Astrocyte (in vitro differentiated cells and primary cell): ENCODE measurements at regions not wholly inside any gene's neighbourhood (a gene's known extent, or its start where the extent isn't known, plus 50 kb on each side); places are given as distances from the start of the nearest gene placed in this dataset.

Experiments
- DNase-seq: peaks from one replicate; pipeline ENCODE4 v3.0.0-alpha.2; 2010; ENCODE audit warnings: low read depth
- FAIRE-seq: peaks from 2 replicates; lab custom pipeline; 2011; peaks lifted over from hg19 to GRCh38; lab: Jason Lieb, UNC
- H2AFZ ChIP-seq: 2 replicates; pipeline ENCODE4 v1.6.0; 2012; ENCODE audit warnings: low read depth, low read length, inconsistent platforms
- H3K27ac ChIP-seq: 2 replicates; pipeline ENCODE4 v1.5.1; 2011; ENCODE audit warnings: low read depth, low read length, inconsistent platforms
- H3K27me3 ChIP-seq: 2 replicates; pipeline ENCODE4 v1.6.0; 2011; ENCODE audit warnings: low read length, inconsistent platforms; ENCODE audit not compliant: insufficient read depth
- H3K36me3 ChIP-seq: 2 replicates; pipeline ENCODE4 v1.5.1; 2011; ENCODE audit warnings: low read length, inconsistent platforms; ENCODE audit not compliant: insufficient read depth
- H3K4me1 ChIP-seq: 2 replicates; pipeline ENCODE4 v1.5.1; 2011; ENCODE audit warnings: low read length, inconsistent platforms; ENCODE audit not compliant: insufficient read depth
- H3K4me2 ChIP-seq: 2 replicates; pipeline ENCODE4 v1.6.0; 2012; ENCODE audit warnings: low read length, inconsistent platforms
- H3K4me3 ChIP-seq: 2 replicates; pipeline ENCODE4 v1.5.1; 2011; ENCODE audit warnings: low read depth, mild to moderate bottlenecking, low read length, inconsistent platforms; ENCODE audit not compliant: insufficient read depth
- H3K79me2 ChIP-seq: 2 replicates; pipeline ENCODE4 v1.6.0; 2012; ENCODE audit warnings: mild to moderate bottlenecking, low read length, inconsistent platforms; ENCODE audit not compliant: insufficient read depth
- H3K9ac ChIP-seq: 2 replicates; pipeline ENCODE4 v1.6.0; 2012; ENCODE audit warnings: mild to moderate bottlenecking, low read length, inconsistent platforms
- H3K9me3 ChIP-seq: 2 replicates; pipeline ENCODE4 v1.5.1; 2012; ENCODE audit warnings: low read depth, mild to moderate bottlenecking, low read length, inconsistent platforms; ENCODE audit not compliant: insufficient read depth
- H4K20me1 ChIP-seq: 2 replicates; pipeline ENCODE4 v1.6.0; 2012; ENCODE audit warnings: low read length, inconsistent platforms; ENCODE audit not compliant: insufficient read depth
- H3K27ac Mint-ChIP-seq: one replicate; pipeline ENCODE4 v1.8.0; 2021; ENCODE audit warnings: mild to moderate bottlenecking, mixed read lengths; ENCODE audit not compliant: unreplicated experiment
- H3K27me3 Mint-ChIP-seq: one replicate; pipeline ENCODE4 v1.8.0; 2021; ENCODE audit warnings: low read depth, mixed read lengths; ENCODE audit not compliant: unreplicated experiment
- H3K36me3 Mint-ChIP-seq: one replicate; pipeline ENCODE4 v1.8.0; 2021; ENCODE audit warnings: low read depth, mixed read lengths; ENCODE audit not compliant: unreplicated experiment
- H3K4me1 Mint-ChIP-seq: one replicate; pipeline ENCODE4 v1.8.0; 2021; ENCODE audit warnings: low read depth, mixed read lengths; ENCODE audit not compliant: unreplicated experiment
- H3K4me3 Mint-ChIP-seq: one replicate; pipeline ENCODE4 v1.8.0; 2021; ENCODE audit warnings: mild to moderate bottlenecking, moderate library complexity, mixed read lengths; ENCODE audit not compliant: unreplicated experiment
- H3K9me3 Mint-ChIP-seq: one replicate; pipeline ENCODE4 v1.8.0; 2021; ENCODE audit warnings: mild to moderate bottlenecking, mixed read lengths; ENCODE audit not compliant: unreplicated experiment
- EZH2 ChIP-seq: IDR thresholded peaks from 2 replicates; pipeline ENCODE4 v1.6.1; 2012; ENCODE audit warnings: mild to moderate bottlenecking, low read length, inconsistent platforms; ENCODE audit not compliant: insufficient read depth
- TF ChIP-seq, protein P1 (sequence below): IDR thresholded peaks from 2 replicates; pipeline ENCODE4 v1.5.1; 2011; ENCODE audit warnings: low read depth, mild to moderate bottlenecking, inconsistent platforms, low read length, moderate library complexity; ENCODE audit not compliant: insufficient read depth

DNA sequence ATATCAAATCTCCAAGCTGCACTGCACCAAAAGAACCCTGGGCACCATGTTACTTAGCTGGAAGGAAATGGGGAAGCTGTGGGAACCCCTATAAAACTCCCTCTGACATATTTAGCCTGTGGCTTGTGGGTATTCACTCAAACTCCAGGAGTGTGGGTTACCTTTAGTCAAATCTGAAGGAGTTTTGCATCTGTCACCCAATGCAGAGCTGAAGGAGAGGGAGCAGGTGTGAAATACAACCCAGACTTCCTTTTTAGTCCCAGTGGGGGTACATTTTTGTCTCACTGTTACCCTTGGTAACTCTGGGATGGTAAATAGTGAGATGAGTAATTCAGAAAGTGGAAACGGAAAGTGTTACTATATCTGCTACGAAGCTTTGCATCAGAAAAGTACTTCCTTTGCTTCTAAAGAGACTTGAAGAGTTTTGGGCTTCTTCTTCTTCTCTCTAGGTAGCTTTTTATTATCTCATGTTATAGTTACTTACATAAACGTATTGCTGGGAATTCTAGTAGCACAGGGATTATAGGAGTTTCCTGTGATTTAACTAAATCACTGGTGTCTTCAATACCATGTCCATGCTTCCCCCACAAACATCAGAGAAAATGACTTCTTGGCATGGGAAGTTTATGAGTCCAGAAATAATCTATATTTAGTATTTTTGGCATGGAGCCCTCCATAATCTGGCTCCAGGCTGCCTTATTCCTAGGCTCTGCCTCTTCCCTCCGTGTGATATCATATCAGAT lies 105.9 kb downstream of the AKAP11 start:
- H3K27ac ChIP-seq, result no peak overlapping the region
- Mint-ChIP-seq H3K4me1 (no peaks in the 10 kb centered on the region), H3K4me3 (no peak overlapping the region), H3K36me3 (peaks cover 3% of the 10 kb centered on the region), H3K27me3 (peaks cover 7% of the 10 kb centered on the region), H3K27ac (peak overlapping the region; percentile 43), H3K9me3 (peaks cover 9% of the 10 kb centered on the region)
- peaks cover 4% of the 10 kb centered on the region for H3K9me3 ChIP-seq
- no peak overlapping the region for H3K4me2 ChIP-seq
- no peaks in the 10 kb centered on the region for H3K4me1 ChIP-seq
- no peak overlapping the region for H3K9ac ChIP-seq
- H2AFZ ChIP-seq, result no peak overlapping the region
- no peaks in the 10 kb centered on the region for H4K20me1 ChIP-seq
- no peak for TF ChIP-seq EZH2
- TF ChIP-seq, protein P1, sequence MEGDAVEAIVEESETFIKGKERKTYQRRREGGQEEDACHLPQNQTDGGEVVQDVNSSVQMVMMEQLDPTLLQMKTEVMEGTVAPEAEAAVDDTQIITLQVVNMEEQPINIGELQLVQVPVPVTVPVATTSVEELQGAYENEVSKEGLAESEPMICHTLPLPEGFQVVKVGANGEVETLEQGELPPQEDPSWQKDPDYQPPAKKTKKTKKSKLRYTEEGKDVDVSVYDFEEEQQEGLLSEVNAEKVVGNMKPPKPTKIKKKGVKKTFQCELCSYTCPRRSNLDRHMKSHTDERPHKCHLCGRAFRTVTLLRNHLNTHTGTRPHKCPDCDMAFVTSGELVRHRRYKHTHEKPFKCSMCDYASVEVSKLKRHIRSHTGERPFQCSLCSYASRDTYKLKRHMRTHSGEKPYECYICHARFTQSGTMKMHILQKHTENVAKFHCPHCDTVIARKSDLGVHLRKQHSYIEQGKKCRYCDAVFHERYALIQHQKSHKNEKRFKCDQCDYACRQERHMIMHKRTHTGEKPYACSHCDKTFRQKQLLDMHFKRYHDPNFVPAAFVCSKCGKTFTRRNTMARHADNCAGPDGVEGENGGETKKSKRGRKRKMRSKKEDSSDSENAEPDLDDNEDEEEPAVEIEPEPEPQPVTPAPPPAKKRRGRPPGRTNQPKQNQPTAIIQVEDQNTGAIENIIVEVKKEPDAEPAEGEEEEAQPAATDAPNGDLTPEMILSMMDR, result no peak
- no peaks in the 10 kb centered on the region for H3K36me3 ChIP-seq
- no peak overlapping the region for H3K4me3 ChIP-seq
- no peaks in the 10 kb centered on the region for H3K79me2 ChIP-seq
- H3K27me3 ChIP-seq, result no peaks in the 10 kb centered on the region
- DNase-seq (no peak), FAIRE-seq (no peak)

GRCh38 chr13:42378383-42378780 lies 106.4 kb downstream of the AKAP11 start:
- no peak overlapping the region for H3K27ac ChIP-seq
- Mint-ChIP-seq H3K9me3 (peaks cover 9% of the 10 kb centered on the region), H3K27ac (peak overlapping the region; percentile 19), H3K4me1 (no peaks in the 10 kb centered on the region), H3K27me3 (peaks cover 7% of the 10 kb centered on the region), H3K4me3 (no peak overlapping the region), H3K36me3 (peaks cover 3% of the 10 kb centered on the region)
- H3K9ac ChIP-seq, result no peak overlapping the region
- no peak overlapping the region for H3K4me2 ChIP-seq
- H3K27me3 ChIP-seq, result no peaks in the 10 kb centered on the region
- DNase-seq (no peak), FAIRE-seq (no peak)
- no peak for TF ChIP-seq EZH2
- TF ChIP-seq, protein P1, result no peak
- H2AFZ ChIP-seq, result no peak overlapping the region
- H3K4me1 ChIP-seq, result no peaks in the 10 kb centered on the region
- no peaks in the 10 kb centered on the region for H3K79me2 ChIP-seq
- no peak overlapping the region for H3K4me3 ChIP-seq
- H3K9me3 ChIP-seq, result peaks cover 4% of the 10 kb centered on the region
- H3K36me3 ChIP-seq, result no peaks in the 10 kb centered on the region
- H4K20me1 ChIP-seq, result no peaks in the 10 kb centered on the region

GRCh38 chr13:42379241-42379640 lies 107.3 kb downstream of the AKAP11 start:
- no peaks in the 10 kb centered on the region for H4K20me1 ChIP-seq
- no peak overlapping the region for H3K27ac ChIP-seq
- peaks cover 7% of the 10 kb centered on the region for H3K27me3 Mint-ChIP-seq
- H3K9me3 ChIP-seq, result peaks cover 4% of the 10 kb centered on the region
- H3K27ac Mint-ChIP-seq, result no peak overlapping the region
- DNase-seq (no peak), FAIRE-seq (no peak)
- H3K79me2 ChIP-seq, result no peaks in the 10 kb centered on the region
- peaks cover 9% of the 10 kb centered on the region for H3K9me3 Mint-ChIP-seq
- H2AFZ ChIP-seq, result no peak overlapping the region
- H3K36me3 ChIP-seq, result no peaks in the 10 kb centered on the region
- TF ChIP-seq EZH2, result no peak
- TF ChIP-seq, protein P1, result no peak
- H3K4me3 ChIP-seq, result no peak overlapping the region
- no peak overlapping the region for H3K4me3 Mint-ChIP-seq
- H3K4me1 ChIP-seq, result no peaks in the 10 kb centered on the region
- H3K4me2 ChIP-seq, result no peak overlapping the region
- H3K4me1 Mint-ChIP-seq, result no peaks in the 10 kb centered on the region
- peaks cover 3% of the 10 kb centered on the region for H3K36me3 Mint-ChIP-seq
- no peaks in the 10 kb centered on the region for H3K27me3 ChIP-seq
- H3K9ac ChIP-seq, result no peak overlapping the region
